ENCODE measurements at regions not wholly inside any gene's neighbourhood (a gene's known extent, or its start where the extent isn't known, plus 50 kb on each side); places are given as distances from the start of the nearest gene placed in this dataset.

DNA sequence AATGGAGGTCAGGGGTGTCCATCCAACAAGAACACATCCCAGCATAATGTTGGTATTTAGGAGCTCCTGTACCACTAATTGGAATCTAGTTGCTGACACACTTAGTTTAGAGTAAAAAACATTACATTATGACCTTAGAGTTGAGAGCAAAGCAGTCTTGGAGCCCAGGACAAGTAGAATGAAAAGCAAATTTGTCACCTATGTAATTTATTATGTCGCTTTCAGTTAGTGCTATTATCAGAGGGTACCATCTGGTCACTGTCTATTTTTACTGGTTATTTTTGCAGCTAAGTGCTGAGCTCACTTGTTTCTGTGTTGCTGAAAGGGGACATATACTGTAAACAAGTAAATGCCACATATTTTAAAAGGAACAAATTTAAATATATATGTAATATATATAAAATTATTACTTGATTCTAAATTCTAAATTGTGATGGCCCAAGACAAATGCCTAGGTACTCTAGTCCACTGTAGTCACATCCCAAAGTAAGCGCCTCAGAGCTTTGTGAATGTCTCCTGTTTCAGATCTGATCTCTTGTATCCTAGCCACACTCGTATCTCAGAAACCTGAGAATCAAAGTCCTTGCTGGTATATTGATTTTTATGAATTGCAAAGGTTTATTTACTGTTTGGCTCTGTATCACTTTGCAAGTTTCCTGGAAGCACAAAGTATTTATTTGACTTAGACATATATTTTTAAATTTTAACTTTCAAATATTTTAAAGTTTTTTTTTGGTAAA lies 148.6 kb upstream of the MAN1A1 start (continued):
- TF ChIP-seq, protein P1, sequence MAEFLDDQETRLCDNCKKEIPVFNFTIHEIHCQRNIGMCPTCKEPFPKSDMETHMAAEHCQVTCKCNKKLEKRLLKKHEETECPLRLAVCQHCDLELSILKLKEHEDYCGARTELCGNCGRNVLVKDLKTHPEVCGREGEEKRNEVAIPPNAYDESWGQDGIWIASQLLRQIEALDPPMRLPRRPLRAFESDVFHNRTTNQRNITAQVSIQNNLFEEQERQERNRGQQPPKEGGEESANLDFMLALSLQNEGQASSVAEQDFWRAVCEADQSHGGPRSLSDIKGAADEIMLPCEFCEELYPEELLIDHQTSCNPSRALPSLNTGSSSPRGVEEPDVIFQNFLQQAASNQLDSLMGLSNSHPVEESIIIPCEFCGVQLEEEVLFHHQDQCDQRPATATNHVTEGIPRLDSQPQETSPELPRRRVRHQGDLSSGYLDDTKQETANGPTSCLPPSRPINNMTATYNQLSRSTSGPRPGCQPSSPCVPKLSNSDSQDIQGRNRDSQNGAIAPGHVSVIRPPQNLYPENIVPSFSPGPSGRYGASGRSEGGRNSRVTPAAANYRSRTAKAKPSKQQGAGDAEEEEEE (CRISPR knock-in tag; IDR thresholded peaks at IDR 0.05; ENCODE audit: borderline replicate concordance): no peak
- TF ChIP-seq ZFP36 (IDR thresholded peaks at IDR 0.05; ENCODE audit: borderline replicate concordance, low read depth, low read length, partially characterized antibody) (no peak), ELF1 (CRISPR knock-in tag; IDR thresholded peaks at IDR 0.05) (no peak), SMYD3 (CRISPR knock-in tag; IDR thresholded peaks at IDR 0.05) (no peak), NAIF1 (CRISPR knock-in tag; IDR thresholded peaks at IDR 0.05; ENCODE audit: borderline replicate concordance) (no peak), ZNF557 (CRISPR knock-in tag; IDR thresholded peaks at IDR 0.05) (no peak), HIVEP1 (CRISPR knock-in tag; IDR thresholded peaks at IDR 0.05) (no peak), RNF2 (conservative IDR thresholded peaks at IDR 0.05; ENCODE audit: low read depth) (no peak), FOXA1 (IDR thresholded peaks at IDR 0.05) (no peak), FOXA1 (CRISPR knock-in tag; IDR thresholded peaks at IDR 0.05) (no peak), ZNF850 (CRISPR knock-in tag; conservative IDR thresholded peaks at IDR 0.05) (no peak), GABPA (IDR thresholded peaks at IDR 0.05; ENCODE audit: low read depth, low read length) (no peak), GABPA (CRISPR knock-in tag; IDR thresholded peaks at IDR 0.05; ENCODE audit: low read depth) (no peak), KAT7 (CRISPR knock-in tag; IDR thresholded peaks at IDR 0.05; ENCODE audit: borderline replicate concordance) (no peak), JUND (CRISPR knock-in tag; IDR thresholded peaks at IDR 0.05) (no peak), HES4 (CRISPR knock-in tag; IDR thresholded peaks at IDR 0.05; ENCODE audit: borderline replicate concordance) (no peak)
- TF ChIP-seq, protein P2, sequence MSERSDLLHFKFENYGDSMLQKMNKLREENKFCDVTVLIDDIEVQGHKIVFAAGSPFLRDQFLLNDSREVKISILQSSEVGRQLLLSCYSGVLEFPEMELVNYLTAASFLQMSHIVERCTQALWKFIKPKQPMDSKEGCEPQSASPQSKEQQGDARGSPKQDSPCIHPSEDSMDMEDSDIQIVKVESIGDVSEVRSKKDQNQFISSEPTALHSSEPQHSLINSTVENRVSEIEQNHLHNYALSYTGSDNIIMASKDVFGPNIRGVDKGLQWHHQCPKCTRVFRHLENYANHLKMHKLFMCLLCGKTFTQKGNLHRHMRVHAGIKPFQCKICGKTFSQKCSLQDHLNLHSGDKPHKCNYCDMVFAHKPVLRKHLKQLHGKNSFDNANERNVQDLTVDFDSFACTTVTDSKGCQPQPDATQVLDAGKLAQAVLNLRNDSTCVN (CRISPR knock-in tag; IDR thresholded peaks at IDR 0.05; ENCODE audit: borderline replicate concordance): no peak
- TF ChIP-seq, protein P3, sequence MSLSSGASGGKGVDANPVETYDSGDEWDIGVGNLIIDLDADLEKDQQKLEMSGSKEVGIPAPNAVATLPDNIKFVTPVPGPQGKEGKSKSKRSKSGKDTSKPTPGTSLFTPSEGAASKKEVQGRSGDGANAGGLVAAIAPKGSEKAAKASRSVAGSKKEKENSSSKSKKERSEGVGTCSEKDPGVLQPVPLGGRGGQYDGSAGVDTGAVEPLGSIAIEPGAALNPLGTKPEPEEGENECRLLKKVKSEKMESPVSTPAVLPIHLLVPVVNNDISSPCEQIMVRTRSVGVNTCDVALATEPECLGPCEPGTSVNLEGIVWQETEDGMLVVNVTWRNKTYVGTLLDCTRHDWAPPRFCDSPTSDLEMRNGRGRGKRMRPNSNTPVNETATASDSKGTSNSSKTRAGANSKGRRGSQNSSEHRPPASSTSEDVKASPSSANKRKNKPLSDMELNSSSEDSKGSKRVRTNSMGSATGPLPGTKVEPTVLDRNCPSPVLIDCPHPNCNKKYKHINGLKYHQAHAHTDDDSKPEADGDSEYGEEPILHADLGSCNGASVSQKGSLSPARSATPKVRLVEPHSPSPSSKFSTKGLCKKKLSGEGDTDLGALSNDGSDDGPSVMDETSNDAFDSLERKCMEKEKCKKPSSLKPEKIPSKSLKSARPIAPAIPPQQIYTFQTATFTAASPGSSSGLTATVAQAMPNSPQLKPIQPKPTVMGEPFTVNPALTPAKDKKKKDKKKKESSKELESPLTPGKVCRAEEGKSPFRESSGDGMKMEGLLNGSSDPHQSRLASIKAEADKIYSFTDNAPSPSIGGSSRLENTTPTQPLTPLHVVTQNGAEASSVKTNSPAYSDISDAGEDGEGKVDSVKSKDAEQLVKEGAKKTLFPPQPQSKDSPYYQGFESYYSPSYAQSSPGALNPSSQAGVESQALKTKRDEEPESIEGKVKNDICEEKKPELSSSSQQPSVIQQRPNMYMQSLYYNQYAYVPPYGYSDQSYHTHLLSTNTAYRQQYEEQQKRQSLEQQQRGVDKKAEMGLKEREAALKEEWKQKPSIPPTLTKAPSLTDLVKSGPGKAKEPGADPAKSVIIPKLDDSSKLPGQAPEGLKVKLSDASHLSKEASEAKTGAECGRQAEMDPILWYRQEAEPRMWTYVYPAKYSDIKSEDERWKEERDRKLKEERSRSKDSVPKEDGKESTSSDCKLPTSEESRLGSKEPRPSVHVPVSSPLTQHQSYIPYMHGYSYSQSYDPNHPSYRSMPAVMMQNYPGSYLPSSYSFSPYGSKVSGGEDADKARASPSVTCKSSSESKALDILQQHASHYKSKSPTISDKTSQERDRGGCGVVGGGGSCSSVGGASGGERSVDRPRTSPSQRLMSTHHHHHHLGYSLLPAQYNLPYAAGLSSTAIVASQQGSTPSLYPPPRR (CRISPR knock-in tag; IDR thresholded peaks at IDR 0.05; ENCODE audit: borderline replicate concordance): peak; percentile 22; the same call in 1 of the 2 replicates
- TF ChIP-seq, protein P4, sequence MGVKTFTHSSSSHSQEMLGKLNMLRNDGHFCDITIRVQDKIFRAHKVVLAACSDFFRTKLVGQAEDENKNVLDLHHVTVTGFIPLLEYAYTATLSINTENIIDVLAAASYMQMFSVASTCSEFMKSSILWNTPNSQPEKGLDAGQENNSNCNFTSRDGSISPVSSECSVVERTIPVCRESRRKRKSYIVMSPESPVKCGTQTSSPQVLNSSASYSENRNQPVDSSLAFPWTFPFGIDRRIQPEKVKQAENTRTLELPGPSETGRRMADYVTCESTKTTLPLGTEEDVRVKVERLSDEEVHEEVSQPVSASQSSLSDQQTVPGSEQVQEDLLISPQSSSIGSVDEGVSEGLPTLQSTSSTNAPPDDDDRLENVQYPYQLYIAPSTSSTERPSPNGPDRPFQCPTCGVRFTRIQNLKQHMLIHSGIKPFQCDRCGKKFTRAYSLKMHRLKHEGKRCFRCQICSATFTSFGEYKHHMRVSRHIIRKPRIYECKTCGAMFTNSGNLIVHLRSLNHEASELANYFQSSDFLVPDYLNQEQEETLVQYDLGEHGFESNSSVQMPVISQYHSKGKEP (CRISPR knock-in tag; IDR thresholded peaks at IDR 0.05): no peak
- TF ChIP-seq, protein P5, sequence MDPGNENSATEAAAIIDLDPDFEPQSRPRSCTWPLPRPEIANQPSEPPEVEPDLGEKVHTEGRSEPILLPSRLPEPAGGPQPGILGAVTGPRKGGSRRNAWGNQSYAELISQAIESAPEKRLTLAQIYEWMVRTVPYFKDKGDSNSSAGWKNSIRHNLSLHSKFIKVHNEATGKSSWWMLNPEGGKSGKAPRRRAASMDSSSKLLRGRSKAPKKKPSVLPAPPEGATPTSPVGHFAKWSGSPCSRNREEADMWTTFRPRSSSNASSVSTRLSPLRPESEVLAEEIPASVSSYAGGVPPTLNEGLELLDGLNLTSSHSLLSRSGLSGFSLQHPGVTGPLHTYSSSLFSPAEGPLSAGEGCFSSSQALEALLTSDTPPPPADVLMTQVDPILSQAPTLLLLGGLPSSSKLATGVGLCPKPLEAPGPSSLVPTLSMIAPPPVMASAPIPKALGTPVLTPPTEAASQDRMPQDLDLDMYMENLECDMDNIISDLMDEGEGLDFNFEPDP (CRISPR knock-in tag; conservative IDR thresholded peaks at IDR 0.05): no peak
